ENCODE measurements at regions not wholly inside any gene's neighbourhood (a gene's known extent, or its start where the extent isn't known, plus 50 kb on each side); places are given as distances from the start of the nearest gene placed in this dataset.
"Not testable (repeated sequence)": the region's sequence is repeated elsewhere in the genome, so short reads cannot be mapped to it uniquely, and the experiment has no call there.

DNA sequence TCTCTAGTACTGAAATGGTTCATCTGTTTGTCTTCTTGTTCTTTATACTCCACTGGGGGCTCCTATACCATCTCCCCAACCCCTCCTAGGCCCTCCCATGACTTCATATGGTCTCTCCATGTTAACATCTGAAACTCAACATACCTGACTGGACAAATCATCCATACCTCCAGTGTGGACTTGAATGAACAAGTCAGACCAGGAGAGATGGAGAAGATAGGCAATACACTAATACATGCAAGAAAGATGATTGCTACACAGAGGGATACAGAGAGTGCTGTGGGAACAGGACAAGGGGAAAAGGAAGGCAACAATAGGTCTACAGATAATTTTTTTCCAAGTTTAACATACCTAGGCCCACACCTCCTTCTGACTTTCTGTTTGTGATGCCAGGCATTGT, 175.1 kb downstream of the FHIP1A start:
- TF ChIP-seq EZH2 (IDR thresholded peaks at IDR 0.05; ENCODE audit: borderline replicate concordance, low read length): no peak
- H3K9me3 ChIP-seq (ENCODE audit: low read length): no peaks in the 10 kb centered on the region
- no peaks in the 10 kb centered on the region for H3K79me2 ChIP-seq (ENCODE audit: insufficient read depth, low read length)
- H3K36me3 ChIP-seq (ENCODE audit: insufficient read depth, low read length): no peaks in the 10 kb centered on the region
- no peaks in the 10 kb centered on the region for H3K27me3 ChIP-seq (ENCODE audit: insufficient read depth, low read length)
- no peaks in the 10 kb centered on the region for H3K9me2 ChIP-seq (ENCODE audit: low read depth, low read length)
- H2AFZ ChIP-seq (ENCODE audit: low read length): no peak overlapping the region
- H3K4me2 ChIP-seq (ENCODE audit: low read length): no peak overlapping the region
- H3K27ac ChIP-seq (ENCODE audit: low read depth, low read length, poor library complexity, severe bottlenecking): no peak overlapping the region
- no peak overlapping the region for H3K4me3 ChIP-seq (ENCODE audit: low read depth, low read length, poor library complexity, severe bottlenecking)
- H3K4me1 ChIP-seq (ENCODE audit: insufficient read depth, low read length, severe bottlenecking): no peaks in the 10 kb centered on the region
- no peak overlapping the region for H3K9ac ChIP-seq (ENCODE audit: low read length)
- no peaks in the 10 kb centered on the region for H3F3A ChIP-seq (ENCODE audit: insufficient read depth, low read length)
- H4K20me1 ChIP-seq (ENCODE audit: insufficient read depth, low read length): no peaks in the 10 kb centered on the region

DNA sequence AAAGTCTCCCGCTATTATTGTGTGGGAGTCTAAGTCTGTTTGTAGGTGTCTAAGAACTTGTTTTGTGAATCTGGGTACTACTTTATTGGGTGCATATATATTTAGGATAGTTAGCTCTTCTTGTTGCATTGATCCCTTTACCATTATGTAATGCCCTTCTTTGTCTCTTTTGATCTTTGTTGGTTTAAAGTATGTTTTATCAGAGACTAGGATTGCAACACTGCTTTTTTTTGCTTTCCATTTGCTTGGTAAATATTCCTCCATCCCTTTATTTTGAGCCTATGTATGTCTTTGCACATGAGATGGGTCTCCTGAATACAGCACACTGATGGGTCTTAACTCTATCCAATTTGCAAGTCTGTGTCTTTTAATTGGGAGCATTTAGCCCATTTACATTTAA, 165.2 kb downstream of the GATB start:
- H3K27ac ChIP-seq (ENCODE audit: low read depth, low read length, poor library complexity, severe bottlenecking); H3K4me1 ChIP-seq (ENCODE audit: insufficient read depth, low read length, severe bottlenecking); H2AFZ ChIP-seq (ENCODE audit: low read length); H3K4me3 ChIP-seq (ENCODE audit: low read depth, low read length, poor library complexity, severe bottlenecking); H3K27me3 ChIP-seq (ENCODE audit: insufficient read depth, low read length); H3K79me2 ChIP-seq (ENCODE audit: insufficient read depth, low read length); H3K9me2 ChIP-seq (ENCODE audit: low read depth, low read length); H3K4me2 ChIP-seq (ENCODE audit: low read length); H3K9ac ChIP-seq (ENCODE audit: low read length); H3K36me3 ChIP-seq (ENCODE audit: insufficient read depth, low read length); H4K20me1 ChIP-seq (ENCODE audit: insufficient read depth, low read length); H3K9me3 ChIP-seq (ENCODE audit: low read length); H3F3A ChIP-seq (ENCODE audit: insufficient read depth, low read length): not testable (repeated sequence)

DNA sequence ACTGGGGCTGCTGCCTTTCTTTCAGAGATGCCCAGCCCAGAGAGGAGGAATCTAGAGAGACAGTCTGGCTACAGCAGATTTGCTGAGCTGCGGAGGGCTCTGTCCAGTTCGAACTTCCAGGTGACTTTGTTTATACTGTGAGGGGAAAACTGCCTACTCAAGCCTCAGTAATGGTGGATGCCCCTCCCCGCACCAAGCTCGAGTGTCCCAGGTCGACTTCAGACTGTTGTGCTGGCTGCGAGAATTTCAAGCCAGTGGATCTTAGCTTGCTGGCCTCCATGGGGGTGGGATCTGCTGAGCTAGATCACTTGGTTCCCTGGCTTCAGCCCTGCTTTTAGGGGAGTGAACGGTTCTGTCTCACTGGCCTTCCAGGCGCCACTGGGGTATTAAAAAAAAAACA, 163.1 kb downstream of the GATB start:
- H3K27ac ChIP-seq (ENCODE audit: low read depth, low read length, poor library complexity, severe bottlenecking); H3K4me1 ChIP-seq (ENCODE audit: insufficient read depth, low read length, severe bottlenecking); H3K4me2 ChIP-seq (ENCODE audit: low read length); H2AFZ ChIP-seq (ENCODE audit: low read length); H4K20me1 ChIP-seq (ENCODE audit: insufficient read depth, low read length); H3K9me3 ChIP-seq (ENCODE audit: low read length); H3K4me3 ChIP-seq (ENCODE audit: low read depth, low read length, poor library complexity, severe bottlenecking); H3K79me2 ChIP-seq (ENCODE audit: insufficient read depth, low read length); H3F3A ChIP-seq (ENCODE audit: insufficient read depth, low read length); H3K9me2 ChIP-seq (ENCODE audit: low read depth, low read length); H3K36me3 ChIP-seq (ENCODE audit: insufficient read depth, low read length); H3K27me3 ChIP-seq (ENCODE audit: insufficient read depth, low read length); H3K9ac ChIP-seq (ENCODE audit: low read length): not testable (repeated sequence)

DNA sequence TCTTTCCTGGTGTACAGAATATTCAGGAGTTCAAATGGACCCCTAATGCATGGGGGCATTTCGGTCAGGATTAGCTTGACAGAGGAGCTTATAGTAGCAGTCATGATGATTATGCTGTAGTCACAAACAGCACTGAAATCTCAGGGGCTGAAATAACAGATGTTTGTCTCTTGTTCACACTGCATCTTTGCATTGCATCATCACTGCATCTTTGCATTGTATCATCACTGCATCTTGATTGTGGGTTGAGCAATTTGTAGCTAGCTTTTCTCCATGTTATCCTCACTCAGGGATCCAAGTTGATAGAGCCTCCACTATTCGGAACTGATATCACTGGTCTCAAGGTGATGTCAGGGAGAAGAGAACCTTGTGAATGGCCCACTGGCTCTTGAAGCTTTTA, 160.9 kb downstream of the GATB start:
- H3K36me3 ChIP-seq (ENCODE audit: insufficient read depth, low read length): no peaks in the 10 kb centered on the region
- no peaks in the 10 kb centered on the region for H4K20me1 ChIP-seq (ENCODE audit: insufficient read depth, low read length)
- H3K9me2 ChIP-seq (ENCODE audit: low read depth, low read length): no peaks in the 10 kb centered on the region
- TF ChIP-seq, protein P1, sequence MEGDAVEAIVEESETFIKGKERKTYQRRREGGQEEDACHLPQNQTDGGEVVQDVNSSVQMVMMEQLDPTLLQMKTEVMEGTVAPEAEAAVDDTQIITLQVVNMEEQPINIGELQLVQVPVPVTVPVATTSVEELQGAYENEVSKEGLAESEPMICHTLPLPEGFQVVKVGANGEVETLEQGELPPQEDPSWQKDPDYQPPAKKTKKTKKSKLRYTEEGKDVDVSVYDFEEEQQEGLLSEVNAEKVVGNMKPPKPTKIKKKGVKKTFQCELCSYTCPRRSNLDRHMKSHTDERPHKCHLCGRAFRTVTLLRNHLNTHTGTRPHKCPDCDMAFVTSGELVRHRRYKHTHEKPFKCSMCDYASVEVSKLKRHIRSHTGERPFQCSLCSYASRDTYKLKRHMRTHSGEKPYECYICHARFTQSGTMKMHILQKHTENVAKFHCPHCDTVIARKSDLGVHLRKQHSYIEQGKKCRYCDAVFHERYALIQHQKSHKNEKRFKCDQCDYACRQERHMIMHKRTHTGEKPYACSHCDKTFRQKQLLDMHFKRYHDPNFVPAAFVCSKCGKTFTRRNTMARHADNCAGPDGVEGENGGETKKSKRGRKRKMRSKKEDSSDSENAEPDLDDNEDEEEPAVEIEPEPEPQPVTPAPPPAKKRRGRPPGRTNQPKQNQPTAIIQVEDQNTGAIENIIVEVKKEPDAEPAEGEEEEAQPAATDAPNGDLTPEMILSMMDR (IDR thresholded peaks at IDR 0.05; ENCODE audit: low read length): no peak
- TF ChIP-seq EZH2 (IDR thresholded peaks at IDR 0.05; ENCODE audit: borderline replicate concordance, low read length): no peak
- no peaks in the 10 kb centered on the region for H3F3A ChIP-seq (ENCODE audit: insufficient read depth, low read length)
- H3K4me2 ChIP-seq (ENCODE audit: low read length): no peak overlapping the region
- no peak overlapping the region for H3K4me3 ChIP-seq (ENCODE audit: low read depth, low read length, poor library complexity, severe bottlenecking)
- no peaks in the 10 kb centered on the region for H3K79me2 ChIP-seq (ENCODE audit: insufficient read depth, low read length)
- H3K9ac ChIP-seq (ENCODE audit: low read length): no peak overlapping the region
- 0 out of 2 replicates have a peak, but pooled peaks cover 3% of the 10 kb centered on the region for H3K27me3 ChIP-seq (ENCODE audit: insufficient read depth, low read length)
- no peak overlapping the region for H3K27ac ChIP-seq (ENCODE audit: low read depth, low read length, poor library complexity, severe bottlenecking)
- H3K4me1 ChIP-seq (ENCODE audit: insufficient read depth, low read length, severe bottlenecking): no peaks in the 10 kb centered on the region
- no peaks in the 10 kb centered on the region for H3K9me3 ChIP-seq (ENCODE audit: low read length)
- H2AFZ ChIP-seq (ENCODE audit: low read length): no peak overlapping the region

DNA sequence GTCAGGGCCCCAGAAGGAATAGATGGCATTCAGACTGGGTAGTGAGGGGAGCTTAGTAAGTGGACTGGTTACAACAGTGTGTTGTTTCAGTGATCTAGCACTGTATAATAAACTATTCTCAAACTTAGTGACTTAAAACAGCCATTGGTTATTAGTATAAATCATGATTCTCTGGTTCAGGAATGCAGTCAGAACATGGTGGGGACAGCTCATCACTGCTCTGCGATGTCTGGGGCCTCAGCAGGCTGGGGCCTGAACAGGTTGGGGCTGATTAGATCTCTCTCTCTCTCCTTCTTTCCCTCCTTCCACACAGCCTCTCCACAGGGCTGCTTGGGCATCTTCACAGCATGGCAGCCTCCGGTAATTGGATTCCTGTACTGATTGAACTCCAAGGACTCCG, 160.4 kb downstream of the GATB start:
- Histone ChIP-seq H3K27ac (ENCODE audit: low read depth, low read length, poor library complexity, severe bottlenecking) (no peak overlapping the region), H3K79me2 (ENCODE audit: insufficient read depth, low read length) (no peaks in the 10 kb centered on the region), H2AFZ (ENCODE audit: low read length) (no peak overlapping the region), H3K4me1 (ENCODE audit: insufficient read depth, low read length, severe bottlenecking) (no peaks in the 10 kb centered on the region), H3K36me3 (ENCODE audit: insufficient read depth, low read length) (no peaks in the 10 kb centered on the region), H3K4me2 (ENCODE audit: low read length) (no peak overlapping the region), H4K20me1 (ENCODE audit: insufficient read depth, low read length) (no peaks in the 10 kb centered on the region), H3K4me3 (ENCODE audit: low read depth, low read length, poor library complexity, severe bottlenecking) (no peak overlapping the region), H3K27me3 (ENCODE audit: insufficient read depth, low read length) (0 out of 2 replicates have a peak, but pooled peaks cover 3% of the 10 kb centered on the region), H3K9ac (ENCODE audit: low read length) (no peak overlapping the region), H3K9me2 (ENCODE audit: low read depth, low read length) (no peaks in the 10 kb centered on the region), H3F3A (ENCODE audit: insufficient read depth, low read length) (no peaks in the 10 kb centered on the region), H3K9me3 (ENCODE audit: low read length) (no peaks in the 10 kb centered on the region)
- no peak for TF ChIP-seq EZH2 (IDR thresholded peaks at IDR 0.05; ENCODE audit: borderline replicate concordance, low read length)
- TF ChIP-seq, protein P1 (IDR thresholded peaks at IDR 0.05; ENCODE audit: low read length): no peak
